BJ (cell line): ENCODE measurements at regions not wholly inside any gene's neighbourhood (a gene's known extent, or its start where the extent isn't known, plus 50 kb on each side); places are given as distances from the start of the nearest gene placed in this dataset.
"Not testable (repeated sequence)": the region's sequence is repeated elsewhere in the genome, so short reads cannot be mapped to it uniquely, and the experiment has no call there.

Source experiments
- CTCF ChIA-PET: fragments of 350-600 bp; formaldehyde crosslinking; extraction: SDS; loops from one replicate; lab custom pipeline; 2021; ENCODE audit warnings: antibody characterized with exemption, inconsistent platforms; lab: Yijun Ruan, JAX
- POLR2A ChIA-PET: fragments of 300-600 bp; sonication (Branson Sonifier 250); formaldehyde crosslinking; extraction: SDS; loops from one replicate; lab custom pipeline; 2021; ENCODE audit warnings: antibody characterized with exemption; lab: Charles Lee
- DNase-seq: peaks from one replicate; pipeline ENCODE4 v3.0.0-alpha.2; 2011; ENCODE audit warnings: low read depth
- H3K27me3 ChIP-seq: 2 replicates; pipeline ENCODE4 v1.6.0; 2011; ENCODE audit warnings: low read length; ENCODE audit not compliant: control insufficient read depth, insufficient read depth
- H3K36me3 ChIP-seq: 2 replicates; pipeline ENCODE4 v1.5.1; 2011; ENCODE audit warnings: low read length; ENCODE audit not compliant: control insufficient read depth, insufficient read depth
- H3K4me3 ChIP-seq: 2 replicates; pipeline ENCODE4 v1.5.1; 2011; ENCODE audit warnings: low read depth, mild to moderate bottlenecking, control low read depth, low read length
- CTCF ChIP-seq: IDR thresholded peaks from 2 replicates; pipeline ENCODE4 v1.5.1; 2011; ENCODE audit warnings: low read depth, mild to moderate bottlenecking, control low read depth, inconsistent platforms, low read length, moderate library complexity; ENCODE audit not compliant: insufficient read depth

- no peak for TF ChIP-seq CTCF
- CTCF ChIA-PET: interaction anchor here (0.8 to 4.0 kb wide), 5 partner anchors 14 to 135 kb away, joined by 3 to 19 read pairs (median 5); no protein-coding TSS in a partner anchor
- H3K4me3 ChIP-seq: no peak overlapping the region
- POLR2A ChIA-PET: interaction anchor here (0.7 kb wide), 1 partner anchor 13 kb away, joined by 3 read pairs; no protein-coding TSS in a partner anchor
- H3K27me3 ChIP-seq: no peaks in the 10 kb centered on the region
- no peaks in the 10 kb centered on the region for H3K36me3 ChIP-seq
- no peak for DNase-seq
Measured at GRCh38 chr1:168468822-168469221, 75.0 kb downstream of the XCL2 start.

GRCh38 chr1:168468042-168468809 lies 75.6 kb downstream of the XCL2 start:
- ChIA-PET CTCF (interaction anchor here (0.8 to 4.0 kb wide), 5 partner anchors 13 to 135 kb away, joined by 3 to 19 read pairs (median 5); no protein-coding TSS in a partner anchor), POLR2A (interaction anchor here (0.7 kb wide), 1 partner anchor 14 kb away, joined by 3 read pairs; no protein-coding TSS in a partner anchor)
- Histone ChIP-seq H3K36me3 (no peaks in the 10 kb centered on the region), H3K27me3 (no peaks in the 10 kb centered on the region), H3K4me3 (no peak overlapping the region)
- no peak for DNase-seq
- no peak for TF ChIP-seq CTCF

GRCh38 chr1:168467452-168467851 lies 76.3 kb downstream of the XCL2 start:
- no peak for DNase-seq
- POLR2A ChIA-PET: no interaction called here
- CTCF ChIA-PET: interaction anchor here (1.6 to 4.0 kb wide), 2 partner anchors 12 to 28 kb away, joined by 5 to 19 read pairs; no protein-coding TSS in a partner anchor
- no peaks in the 10 kb centered on the region for H3K36me3 ChIP-seq
- H3K27me3 ChIP-seq: no peaks in the 10 kb centered on the region
- H3K4me3 ChIP-seq: no peak overlapping the region
- TF ChIP-seq CTCF: no peak

GRCh38 chr1:168466714-168467131 lies 77.1 kb downstream of the XCL2 start:
- Histone ChIP-seq H3K27me3 (no peaks in the 10 kb centered on the region), H3K4me3 (no peak overlapping the region), H3K36me3 (no peaks in the 10 kb centered on the region)
- no peak for TF ChIP-seq CTCF
- DNase-seq: no peak
- ChIA-PET POLR2A (interaction anchor here (0.7 kb wide), 1 partner anchor 12 kb away, joined by 3 read pairs; no protein-coding TSS in a partner anchor), CTCF (no interaction called here)

GRCh38 chr1:168466092-168466713 lies 77.6 kb downstream of the XCL2 start:
- Histone ChIP-seq H3K4me3 (no peak overlapping the region), H3K36me3 (no peaks in the 10 kb centered on the region), H3K27me3 (no peaks in the 10 kb centered on the region)
- no peak for TF ChIP-seq CTCF
- ChIA-PET CTCF (no interaction called here), POLR2A (interaction anchor here (0.7 kb wide), 1 partner anchor 11 kb away, joined by 3 read pairs; no protein-coding TSS in a partner anchor)
- DNase-seq: no peak

GRCh38 chr1:168461108-168461507 lies 82.7 kb downstream of the XCL2 start:
- POLR2A ChIA-PET: not testable (repeated sequence)

GRCh38 chr1:168457296-168457695 lies 86.5 kb downstream of the XCL2 start:
- H3K36me3 ChIP-seq, DNase-seq, POLR2A ChIA-PET, H3K4me3 ChIP-seq, H3K27me3 ChIP-seq: not testable (repeated sequence)
- CTCF ChIA-PET: interaction anchor here (0.6 kb wide), 1 partner anchor 969 kb away, joined by 3 read pairs; no protein-coding TSS in a partner anchor

More at GRCh38 chr1:168461108-168461507, 82.7 kb downstream of the XCL2 start:
- H3K36me3 ChIP-seq, DNase-seq, H3K27me3 ChIP-seq, H3K4me3 ChIP-seq: not testable (repeated sequence)
- CTCF ChIA-PET: interaction anchor here (0.6 kb wide), 1 partner anchor 125 kb away, joined by 6 read pairs; no protein-coding TSS in a partner anchor
